ENCODE measurements at regions not wholly inside any gene's neighbourhood (a gene's known extent, or its start where the extent isn't known, plus 50 kb on each side); places are given as distances from the start of the nearest gene placed in this dataset.

DNA sequence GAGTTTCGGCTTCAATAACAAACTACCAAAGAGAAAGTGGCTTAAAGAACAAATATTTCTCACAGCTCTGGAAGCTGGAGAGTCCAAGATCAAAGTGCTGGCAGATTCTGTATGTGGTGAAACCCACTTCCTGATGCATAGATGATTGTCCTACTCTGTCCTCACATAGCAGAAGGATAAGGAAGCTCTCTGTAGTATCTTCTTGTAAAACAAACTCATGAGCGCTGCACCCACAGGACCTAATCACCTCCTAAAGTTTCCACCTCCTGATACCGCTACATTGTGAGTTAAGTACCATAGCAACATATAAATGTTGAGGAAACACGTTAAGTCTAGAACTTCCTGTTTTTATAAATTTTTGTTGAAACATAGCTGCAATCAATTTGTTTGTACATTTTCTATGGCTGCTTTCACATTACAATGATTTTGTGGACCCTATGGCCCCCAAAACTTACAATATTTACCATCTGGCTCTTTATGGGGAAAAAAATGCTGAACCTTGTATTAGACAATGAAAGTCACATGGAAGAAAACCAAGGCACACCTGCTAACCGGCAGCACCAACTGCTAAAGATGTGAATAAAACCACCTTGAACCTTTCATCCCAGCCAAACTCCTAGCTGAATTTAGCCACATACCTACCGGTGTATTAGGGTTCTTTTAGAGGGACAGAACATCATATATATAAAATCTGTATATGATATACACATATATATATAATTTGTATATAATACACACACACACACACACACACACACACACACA, 1423.4 kb downstream of the NCAM2 start:
- no peak for TF ChIP-seq CTCF (IDR thresholded peaks at IDR 0.05)
- no peak for DNase-seq (ENCODE audit: low spot score)
- ATAC-seq (ENCODE audit: low FRiP score) = no peak

DNA sequence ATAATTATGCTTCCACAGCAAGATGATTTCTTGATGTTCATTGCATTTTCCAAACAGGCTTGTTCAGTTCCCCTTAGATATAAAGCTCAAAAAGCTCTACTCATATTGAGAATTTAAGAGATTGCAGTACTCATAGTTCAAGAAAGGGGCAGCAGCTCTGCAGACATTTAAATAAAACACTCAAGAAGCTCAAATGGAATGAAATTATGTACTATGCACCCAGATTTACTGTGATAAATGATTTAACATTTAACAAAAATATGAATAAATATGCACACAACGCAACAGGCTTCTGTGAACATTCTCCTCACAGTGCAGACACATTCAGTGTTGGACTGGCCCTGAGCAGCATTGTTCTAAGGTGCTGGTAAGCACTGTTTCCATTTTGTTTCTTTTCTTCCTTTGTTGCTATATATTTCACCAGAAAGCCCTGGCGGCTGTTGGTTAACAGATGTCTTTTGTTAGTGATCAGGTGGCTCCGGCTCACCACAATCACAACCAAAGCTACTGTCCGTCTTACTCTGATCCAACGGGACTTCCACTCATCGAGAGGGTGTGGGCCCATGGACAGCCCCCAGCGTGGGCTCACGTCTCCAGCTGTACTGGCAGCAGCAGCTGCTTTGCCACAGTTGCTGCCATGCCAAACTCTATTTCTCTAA, 1440.3 kb downstream of the NCAM2 start:
- no peak for TF ChIP-seq CTCF (IDR thresholded peaks at IDR 0.05)
- DNase-seq (ENCODE audit: low spot score) = no peak
- ATAC-seq (ENCODE audit: low FRiP score) = no peak

DNA sequence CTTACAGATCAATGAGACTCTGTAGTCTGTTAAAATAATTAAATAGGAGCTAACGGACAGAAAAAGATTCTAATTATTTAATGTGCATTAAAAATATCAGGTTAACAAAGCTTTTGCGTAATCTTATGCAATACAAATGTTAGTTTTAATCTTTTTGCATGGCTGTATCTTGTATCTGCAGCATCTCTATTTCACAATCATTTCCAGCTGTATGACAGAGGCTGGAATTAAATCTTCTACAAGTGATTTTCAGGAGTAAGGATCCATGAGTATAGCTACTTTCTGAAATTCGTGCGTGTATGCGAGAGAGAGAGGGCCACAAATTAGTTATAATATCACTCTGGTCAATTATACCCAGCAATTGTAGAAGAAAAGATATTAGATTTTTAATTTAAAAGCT, 1446.8 kb downstream of the NCAM2 start:
- DNase-seq (ENCODE audit: low spot score) (no peak), ATAC-seq (ENCODE audit: low FRiP score) (no peak)
- no peak for TF ChIP-seq CTCF (IDR thresholded peaks at IDR 0.05)

DNA sequence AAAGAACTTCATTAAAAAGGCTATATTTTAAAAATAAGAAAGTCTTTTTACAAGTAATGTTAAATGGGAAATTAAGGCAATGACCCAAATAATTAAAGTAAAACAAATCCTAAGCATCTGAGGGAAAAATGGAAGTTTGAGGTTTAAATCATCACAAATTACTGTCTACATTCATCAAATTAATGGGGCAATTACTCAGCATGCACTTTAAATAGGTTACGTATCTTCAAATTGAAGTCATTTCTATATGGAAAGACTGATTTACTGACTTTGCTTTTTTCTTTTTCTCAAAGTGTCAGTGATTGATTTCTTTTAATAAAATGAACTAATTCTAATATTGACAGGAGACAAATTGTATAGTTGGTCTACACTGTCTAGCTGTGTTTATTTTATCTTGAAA, 1452.3 kb downstream of the NCAM2 start:
- ATAC-seq (ENCODE audit: low FRiP score) (no peak), DNase-seq (ENCODE audit: low spot score) (no peak)
- no peak for TF ChIP-seq CTCF (IDR thresholded peaks at IDR 0.05)

GRCh38 chr21:22456241-22456640, 1458.0 kb downstream of the NCAM2 start:
- DNase-seq (ENCODE audit: low spot score) = no peak
- ATAC-seq (ENCODE audit: low FRiP score) = no peak
- no peak for TF ChIP-seq CTCF (IDR thresholded peaks at IDR 0.05)

DNA sequence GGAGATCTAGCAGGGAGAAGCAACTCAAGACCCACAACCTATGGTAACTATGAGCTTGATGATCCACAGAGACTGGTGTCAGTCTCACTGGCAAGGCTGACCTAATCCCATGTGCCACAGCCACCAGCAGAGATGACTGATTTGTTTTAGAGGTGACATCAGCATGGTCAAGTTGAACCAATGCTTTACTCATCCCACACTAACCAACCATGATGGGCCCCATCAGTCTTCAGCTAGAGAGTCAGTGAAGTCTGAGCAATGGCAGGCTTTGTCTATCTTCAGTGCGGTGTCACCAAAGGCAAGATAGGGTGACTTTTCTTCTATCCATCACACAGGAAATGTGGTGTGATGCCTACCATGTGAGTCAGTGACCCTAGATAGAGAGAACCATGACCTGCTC, 1470.7 kb downstream of the NCAM2 start:
- ATAC-seq (ENCODE audit: low FRiP score) (no peak), DNase-seq (ENCODE audit: low spot score) (no peak)
- no peak for TF ChIP-seq CTCF (IDR thresholded peaks at IDR 0.05)

- ATAC-seq (ENCODE audit: low FRiP score) (no peak), DNase-seq (ENCODE audit: low spot score) (no peak)
- TF ChIP-seq CTCF (IDR thresholded peaks at IDR 0.05) = no peak
Measured at GRCh38 chr21:22474403-22474802, 1476.2 kb downstream of the NCAM2 start.
